HCT116 (cell line): ENCODE measurements at regions not wholly inside any gene's neighbourhood (a gene's known extent, or its start where the extent isn't known, plus 50 kb on each side); places are given as distances from the start of the nearest gene placed in this dataset.

ENCODE experiments used
- ATAC-seq: fragments of 200-7000 bp; cut with Tn5 transposase; 2 replicates; pipeline ENCODE4 v1.9.1; 2020; ENCODE audit warnings: mild to moderate bottlenecking, moderate library complexity
- BruUV-seq: library from RNA; stranded (reverse); fragments of 400-500 nt; replicated peaks from 2 replicates; lab custom pipeline; 2021; lab: Mats Ljungman, UMichigan
- CTCF ChIA-PET: fragments of 300-600 bp; sonication (Branson Sonifier 250); formaldehyde crosslinking; loops from one replicate; lab custom pipeline; 2021; ENCODE audit warnings: antibody characterized with exemption; lab: Charles Lee
- POLR2A ChIA-PET: fragments of 300-600, 350-600 bp; sonication (Branson Sonifier 250); formaldehyde crosslinking; loops from one replicate; lab custom pipeline; 2021; ENCODE audit warnings: antibody characterized with exemption; lab: Charles Lee
- RAD21 ChIA-PET, 2 experiments: fragments of 300-600 bp; sonication (Branson Sonifier 250); formaldehyde crosslinking; loops; one replicate each; lab custom pipeline; 2023; ENCODE audit warnings: low total read pairs in 2 of 2; ENCODE audit not compliant: uncharacterized antibody in 2 of 2, unreplicated experiment in 2 of 2, low non-redundant PET in 1 of 2; lab: Charles Lee
- DNase-seq: peaks from one replicate; pipeline ENCODE4 v3.0.0-alpha.2; 2010; ENCODE audit warnings: low read depth, low spot score
- H2AFZ ChIP-seq: fragments of 200-600 bp; shearing (Covaris generic), sonication (generic); 2 replicates; pipeline ENCODE4 v1.6.1; 2017; ENCODE audit warnings: low read depth, mixed run types, mixed read lengths, antibody characterized with exemption, low read length; ENCODE audit not compliant: poor library complexity, severe bottlenecking
- H3K27ac ChIP-seq: 2 replicates; pipeline ENCODE4 v1.5.1; 2012; ENCODE audit warnings: low read depth, low read length
- H3K27me3 ChIP-seq: fragments of 200-600 bp; sonication (generic); 2 replicates; pipeline ENCODE4 v1.6.1; 2016; ENCODE audit warnings: mixed run types, low read length, mixed read lengths; ENCODE audit not compliant: insufficient read depth
- H3K36me3 ChIP-seq, 2 experiments: fragments of 200-500 bp in 1 of 2; fragments of 200-600 bp in 1 of 2; sonication (Bioruptor generic) in 1 of 2; sonication (generic) in 1 of 2; 2 replicates each; pipeline versions ENCODE4 v1.5.1 to v1.6.1; 2014 to 2016; ENCODE audit warnings: low read length in 2 of 2, inconsistent platforms in 1 of 2, mixed read lengths in 1 of 2, mixed run types in 1 of 2; ENCODE audit not compliant: insufficient read depth in 2 of 2, control insufficient read depth in 1 of 2
- H3K4me1 ChIP-seq, 2 experiments: fragments of 200-600 bp in 1 of 2; sonication (generic) in 1 of 2; 2 replicates each; pipeline versions ENCODE4 v1.5.1 to v1.6.1; 2012 to 2017; ENCODE audit warnings: low read length in 2 of 2, inconsistent platforms in 1 of 2, mild to moderate bottlenecking in 1 of 2, mixed read lengths in 1 of 2, mixed run types in 1 of 2, moderate library complexity in 1 of 2; ENCODE audit not compliant: insufficient read depth in 2 of 2, control insufficient read depth in 1 of 2
- H3K4me2 ChIP-seq: fragments of 200-600 bp; sonication (generic); 2 replicates; pipeline ENCODE4 v1.6.1; 2017; ENCODE audit warnings: mixed run types, low read length, mixed read lengths
- H3K4me3 ChIP-seq, 2 experiments: fragments of 200-600 bp in 1 of 2; sonication (generic) in 1 of 2; replicated peaks in 1 of 2; 2 replicates each; pipeline ENCODE4 v1.5.1; 2011 to 2016; ENCODE audit warnings: low read length in 2 of 2, control low read depth in 1 of 2, low read depth in 1 of 2, mild to moderate bottlenecking in 1 of 2, mixed read lengths in 1 of 2, mixed run types in 1 of 2
- H3K79me2 ChIP-seq: fragments of 200-600 bp; sonication (generic); 2 replicates; pipeline ENCODE4 v1.6.1; 2017; ENCODE audit warnings: mild to moderate bottlenecking, mixed run types, low read length, moderate library complexity, mixed read lengths; ENCODE audit not compliant: insufficient read depth
- H3K9ac ChIP-seq: fragments of 200-600 bp; sonication (generic); 2 replicates; pipeline ENCODE4 v1.6.1; 2016; ENCODE audit warnings: low read length, mixed read lengths
- H3K9me2 ChIP-seq: fragments of 200-600 bp; sonication (generic), shearing (Covaris generic); 2 replicates; pipeline ENCODE4 v1.6.1; 2017; ENCODE audit warnings: mixed run types, mild to moderate bottlenecking, moderate library complexity; ENCODE audit not compliant: insufficient read depth
- H3K9me3 ChIP-seq, 2 experiments: fragments of 200-500 bp in 1 of 2; fragments of 200-600 bp in 1 of 2; sonication (Bioruptor generic) in 1 of 2; sonication (generic) in 1 of 2; 2 replicates each; pipeline ENCODE4 v1.6.1; 2014 to 2017; ENCODE audit warnings: low read length in 2 of 2, mixed read lengths in 2 of 2, inconsistent platforms in 1 of 2, low read depth in 1 of 2, mild to moderate bottlenecking in 1 of 2, mixed run types in 1 of 2, moderate library complexity in 1 of 2; ENCODE audit not compliant: control insufficient read depth in 1 of 2, insufficient read depth in 1 of 2
- H4K20me1 ChIP-seq: fragments of 200-600 bp; sonication (generic), shearing (Covaris generic); 2 replicates; pipeline ENCODE4 v1.6.1; 2017; ENCODE audit warnings: mixed run types, mild to moderate bottlenecking, moderate library complexity; ENCODE audit not compliant: insufficient read depth
- CEBPB ChIP-seq: IDR thresholded peaks from 2 replicates; pipeline ENCODE4 v1.6.1; 2012; ENCODE audit warnings: low read depth
- ELF1 ChIP-seq: IDR thresholded peaks from 2 replicates; pipeline ENCODE4 v1.6.1; 2012; ENCODE audit warnings: low read depth, borderline replicate concordance
- EZH2 ChIP-seq: fragments of 200-600 bp; sonication (generic); IDR thresholded peaks from 2 replicates; pipeline ENCODE4 v1.6.1; 2017; ENCODE audit warnings: antibody characterized with exemption, mixed run types
- EZH2phosphoT487 ChIP-seq: fragments of 200-600 bp; IDR thresholded peaks from 2 replicates; pipeline ENCODE4 v1.6.1; 2018; ENCODE audit warnings: antibody characterized with exemption, borderline replicate concordance
- SRF ChIP-seq: IDR thresholded peaks from 2 replicates; pipeline ENCODE4 v1.6.1; 2012; ENCODE audit warnings: low read depth
- ZNF274 ChIP-seq: fragments of 200-500 bp; sonication (Bioruptor generic); IDR thresholded peaks from 2 replicates; pipeline ENCODE4 v1.6.1; 2014; ENCODE audit warnings: mild to moderate bottlenecking, low read depth, low read length, inconsistent platforms
- intact Hi-C: fragments of 100-400 bp; cut with micrococcal nuclease; formaldehyde crosslinking; loops from 2 replicates; pipeline ENCODE4 v1.10.0; 2022
- TF ChIP-seq, protein P1 (sequence below): IDR thresholded peaks from 2 replicates; pipeline ENCODE4 v1.6.1; 2012; ENCODE audit warnings: low read depth
- TF ChIP-seq, protein P2 (sequence below): IDR thresholded peaks from 2 replicates; pipeline ENCODE4 v1.6.1; 2011; ENCODE audit warnings: mild to moderate bottlenecking, low read length, moderate library complexity; ENCODE audit not compliant: insufficient replicate concordance; ENCODE audit errors: extremely low read depth
- TF ChIP-seq, protein P3 (sequence below), 3 experiments: fragments of 200-600 bp in 1 of 3; sonication (generic) in 1 of 3; IDR thresholded peaks in 2 of 3; conservative IDR thresholded peaks in 1 of 3; 2 replicates each; pipeline ENCODE4 v1.5.1; 2012 to 2017; ENCODE audit warnings: low read depth in 2 of 3, low read length in 2 of 3, antibody characterized with exemption in 1 of 3, borderline replicate concordance in 1 of 3, control low read depth in 1 of 3, mild to moderate bottlenecking in 1 of 3, mixed read lengths in 1 of 3, mixed run types in 1 of 3, moderate library complexity in 1 of 3; ENCODE audit not compliant: insufficient read depth in 1 of 3

DNA sequence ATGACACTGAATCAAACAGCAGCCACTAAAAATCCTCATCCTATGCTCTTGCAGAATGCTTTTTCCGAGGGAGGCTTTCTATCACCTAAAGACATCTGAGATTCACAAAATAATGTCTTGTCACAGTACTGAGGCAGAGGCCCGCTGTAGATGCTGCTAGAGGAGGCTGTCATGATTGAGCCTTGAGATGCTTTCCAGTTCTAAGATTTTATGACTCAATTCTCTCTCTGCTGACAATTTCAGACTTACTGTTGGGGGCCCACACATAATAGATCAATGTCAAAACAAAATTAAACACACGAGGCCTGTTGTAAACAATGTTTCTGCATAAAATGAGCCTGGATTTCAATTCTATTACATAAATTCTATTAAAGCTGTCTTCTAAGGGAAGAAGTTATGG lies 132.7 kb upstream of the ARL4C start:
- Histone ChIP-seq H3K4me3 (no peak overlapping the region), H3K9me2 (no peaks in the 10 kb centered on the region), H3K9ac (no peak overlapping the region), H3K36me3 (no peaks in the 10 kb centered on the region), H3K27ac (no peak overlapping the region), H3K79me2 (no peaks in the 10 kb centered on the region), H3K9me3 (no peaks in the 10 kb centered on the region), H3K4me2 (no peak overlapping the region), H3K4me1 (peaks cover 0 to 7% of the 10 kb centered on the region in 2 experiments; a peak in 1 of 4 replicates), H3K27me3 (no peaks in the 10 kb centered on the region), H2AFZ (no peak overlapping the region), H4K20me1 (no peaks in the 10 kb centered on the region)
- TF ChIP-seq, protein P1, sequence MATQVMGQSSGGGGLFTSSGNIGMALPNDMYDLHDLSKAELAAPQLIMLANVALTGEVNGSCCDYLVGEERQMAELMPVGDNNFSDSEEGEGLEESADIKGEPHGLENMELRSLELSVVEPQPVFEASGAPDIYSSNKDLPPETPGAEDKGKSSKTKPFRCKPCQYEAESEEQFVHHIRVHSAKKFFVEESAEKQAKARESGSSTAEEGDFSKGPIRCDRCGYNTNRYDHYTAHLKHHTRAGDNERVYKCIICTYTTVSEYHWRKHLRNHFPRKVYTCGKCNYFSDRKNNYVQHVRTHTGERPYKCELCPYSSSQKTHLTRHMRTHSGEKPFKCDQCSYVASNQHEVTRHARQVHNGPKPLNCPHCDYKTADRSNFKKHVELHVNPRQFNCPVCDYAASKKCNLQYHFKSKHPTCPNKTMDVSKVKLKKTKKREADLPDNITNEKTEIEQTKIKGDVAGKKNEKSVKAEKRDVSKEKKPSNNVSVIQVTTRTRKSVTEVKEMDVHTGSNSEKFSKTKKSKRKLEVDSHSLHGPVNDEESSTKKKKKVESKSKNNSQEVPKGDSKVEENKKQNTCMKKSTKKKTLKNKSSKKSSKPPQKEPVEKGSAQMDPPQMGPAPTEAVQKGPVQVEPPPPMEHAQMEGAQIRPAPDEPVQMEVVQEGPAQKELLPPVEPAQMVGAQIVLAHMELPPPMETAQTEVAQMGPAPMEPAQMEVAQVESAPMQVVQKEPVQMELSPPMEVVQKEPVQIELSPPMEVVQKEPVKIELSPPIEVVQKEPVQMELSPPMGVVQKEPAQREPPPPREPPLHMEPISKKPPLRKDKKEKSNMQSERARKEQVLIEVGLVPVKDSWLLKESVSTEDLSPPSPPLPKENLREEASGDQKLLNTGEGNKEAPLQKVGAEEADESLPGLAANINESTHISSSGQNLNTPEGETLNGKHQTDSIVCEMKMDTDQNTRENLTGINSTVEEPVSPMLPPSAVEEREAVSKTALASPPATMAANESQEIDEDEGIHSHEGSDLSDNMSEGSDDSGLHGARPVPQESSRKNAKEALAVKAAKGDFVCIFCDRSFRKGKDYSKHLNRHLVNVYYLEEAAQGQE, result no peak
- TF ChIP-seq ZNF274 (no peak), ELF1 (no peak), CEBPB (no peak), EZH2 (no peak), EZH2phosphoT487 (no peak), SRF (no peak)
- TF ChIP-seq, protein P2, sequence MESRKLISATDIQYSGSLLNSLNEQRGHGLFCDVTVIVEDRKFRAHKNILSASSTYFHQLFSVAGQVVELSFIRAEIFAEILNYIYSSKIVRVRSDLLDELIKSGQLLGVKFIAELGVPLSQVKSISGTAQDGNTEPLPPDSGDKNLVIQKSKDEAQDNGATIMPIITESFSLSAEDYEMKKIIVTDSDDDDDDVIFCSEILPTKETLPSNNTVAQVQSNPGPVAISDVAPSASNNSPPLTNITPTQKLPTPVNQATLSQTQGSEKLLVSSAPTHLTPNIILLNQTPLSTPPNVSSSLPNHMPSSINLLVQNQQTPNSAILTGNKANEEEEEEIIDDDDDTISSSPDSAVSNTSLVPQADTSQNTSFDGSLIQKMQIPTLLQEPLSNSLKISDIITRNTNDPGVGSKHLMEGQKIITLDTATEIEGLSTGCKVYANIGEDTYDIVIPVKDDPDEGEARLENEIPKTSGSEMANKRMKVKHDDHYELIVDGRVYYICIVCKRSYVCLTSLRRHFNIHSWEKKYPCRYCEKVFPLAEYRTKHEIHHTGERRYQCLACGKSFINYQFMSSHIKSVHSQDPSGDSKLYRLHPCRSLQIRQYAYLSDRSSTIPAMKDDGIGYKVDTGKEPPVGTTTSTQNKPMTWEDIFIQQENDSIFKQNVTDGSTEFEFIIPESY, result no peak
- TF ChIP-seq, protein P3, sequence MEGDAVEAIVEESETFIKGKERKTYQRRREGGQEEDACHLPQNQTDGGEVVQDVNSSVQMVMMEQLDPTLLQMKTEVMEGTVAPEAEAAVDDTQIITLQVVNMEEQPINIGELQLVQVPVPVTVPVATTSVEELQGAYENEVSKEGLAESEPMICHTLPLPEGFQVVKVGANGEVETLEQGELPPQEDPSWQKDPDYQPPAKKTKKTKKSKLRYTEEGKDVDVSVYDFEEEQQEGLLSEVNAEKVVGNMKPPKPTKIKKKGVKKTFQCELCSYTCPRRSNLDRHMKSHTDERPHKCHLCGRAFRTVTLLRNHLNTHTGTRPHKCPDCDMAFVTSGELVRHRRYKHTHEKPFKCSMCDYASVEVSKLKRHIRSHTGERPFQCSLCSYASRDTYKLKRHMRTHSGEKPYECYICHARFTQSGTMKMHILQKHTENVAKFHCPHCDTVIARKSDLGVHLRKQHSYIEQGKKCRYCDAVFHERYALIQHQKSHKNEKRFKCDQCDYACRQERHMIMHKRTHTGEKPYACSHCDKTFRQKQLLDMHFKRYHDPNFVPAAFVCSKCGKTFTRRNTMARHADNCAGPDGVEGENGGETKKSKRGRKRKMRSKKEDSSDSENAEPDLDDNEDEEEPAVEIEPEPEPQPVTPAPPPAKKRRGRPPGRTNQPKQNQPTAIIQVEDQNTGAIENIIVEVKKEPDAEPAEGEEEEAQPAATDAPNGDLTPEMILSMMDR (IDR thresholded peaks at IDR 0.05 in 2 of 3, conservative IDR thresholded peaks at IDR 0.05 in 1 of 3; ENCODE audit: borderline replicate concordance in 1 of 3, insufficient read depth in 1 of 3, low read depth in 2 of 3, low read length in 2 of 3), result no peak
- intact Hi-C loops, result no loop called here
- ChIA-PET RAD21 (no interaction called here), POLR2A (no interaction called here), CTCF (no interaction called here)
- no peak for ATAC-seq
- BruUV-seq, result no TSS peak
- DNase-seq, result no peak
